Cardiac septum (tissue), 1 donor: ENCODE measurements at regions not wholly inside any gene's neighbourhood (a gene's known extent, or its start where the extent isn't known, plus 50 kb on each side); places are given as distances from the start of the nearest gene placed in this dataset.
"Not testable (repeated sequence)": the region's sequence is repeated elsewhere in the genome, so short reads cannot be mapped to it uniquely, and the experiment has no call there.

ENCODE experiments used
- DNase-seq: peaks from one replicate; pipeline ENCODE4 v3.0.0-alpha.2; 2020; ENCODE audit warnings: low spot score
- intact Hi-C: fragments of 100-400 bp; cut with DNase I; formaldehyde crosslinking; loops from one replicate; pipeline ENCODE4 v1.14.0; 2022
- donor health status: DM: no; HTN: no; CAD: no.

GRCh38 chrX:150200820-150201287 is 162.3 kb upstream of the MAMLD1 start:
- intact Hi-C loops = loop anchor here (5.0 to 10.0 kb wide), 3 partner anchors 161 to 236 kb away; partner anchors contain the start of gene MAMLD1

DNA sequence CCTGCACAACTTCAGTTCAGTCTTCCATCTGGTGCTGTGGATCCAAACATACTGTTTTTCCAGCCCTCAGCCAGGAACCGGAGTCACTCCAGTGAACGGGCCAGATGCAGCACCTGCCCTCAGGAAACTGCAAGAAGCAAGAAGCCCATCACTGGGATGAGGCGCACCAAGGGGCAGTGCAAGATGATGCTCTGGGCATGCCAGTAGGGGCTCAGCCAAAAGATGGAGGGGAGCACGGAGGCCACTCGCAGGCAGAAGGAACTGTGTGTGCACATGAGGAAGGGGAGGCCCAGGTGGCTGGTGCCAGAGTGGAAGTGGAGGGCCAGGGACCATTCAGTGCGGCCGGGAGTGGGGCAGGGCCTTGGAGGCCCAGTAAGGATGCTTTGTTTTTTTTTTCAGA is 161.7 kb upstream of the MAMLD1 start:
- intact Hi-C loops = loop anchor here (5.0 to 10.0 kb wide), 3 partner anchors 161 to 237 kb away; partner anchors contain the start of gene MAMLD1
- DNase-seq = no peak

More at GRCh38 chrX:150200820-150201287, 162.3 kb upstream of the MAMLD1 start:
- DNase-seq = no peak

DNA sequence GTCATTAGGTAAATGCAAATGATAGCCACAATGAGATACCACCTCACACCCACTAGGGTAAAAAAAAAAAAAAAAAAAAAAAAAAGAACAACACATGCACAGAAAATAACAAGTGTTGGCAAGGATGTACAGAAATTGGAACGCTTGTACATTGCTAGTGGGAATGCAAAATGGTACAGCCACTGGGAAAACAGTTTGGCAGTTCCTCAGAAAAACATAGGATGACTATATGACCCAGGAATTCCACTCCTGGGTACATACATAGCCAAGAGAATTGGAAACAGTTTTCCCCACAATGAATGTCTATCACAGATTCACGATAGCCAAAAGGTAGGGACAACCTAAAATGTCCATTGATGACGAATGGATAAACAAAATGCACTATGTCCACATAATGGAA is 161.3 kb upstream of the MAMLD1 start:
- intact Hi-C loops = loop anchor here (5.0 to 10.0 kb wide), 3 partner anchors 160 to 237 kb away; partner anchors contain the start of gene MAMLD1
- DNase-seq = no peak

DNA sequence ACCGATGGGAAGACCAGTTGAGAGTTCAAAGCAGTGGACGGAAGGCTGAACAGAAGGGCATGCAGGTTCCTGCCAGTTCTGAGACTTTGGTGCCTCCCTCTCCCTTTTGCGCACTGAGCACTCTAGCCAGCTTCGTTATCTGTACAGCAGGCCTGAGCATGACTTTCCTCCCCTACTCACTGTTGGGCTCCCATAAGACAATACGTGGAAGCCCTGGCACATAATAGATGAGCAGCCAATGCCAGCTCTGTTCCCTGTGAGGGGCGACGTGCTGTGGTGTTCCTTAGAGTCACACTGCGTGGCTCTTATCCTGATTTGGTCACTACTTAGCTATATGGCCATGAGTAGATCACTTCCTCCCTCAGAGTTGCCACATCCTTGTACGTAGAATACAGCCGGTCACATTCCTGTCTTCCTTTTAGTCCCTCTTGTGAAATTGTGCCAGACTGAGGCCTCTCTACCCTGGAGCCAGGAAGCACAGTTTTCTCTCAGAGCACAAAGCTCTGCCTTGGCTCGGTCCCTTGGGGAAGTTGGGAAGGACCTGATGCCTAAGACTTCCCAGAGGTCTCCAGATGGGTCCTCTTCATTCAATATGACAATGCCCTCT is 160.4 kb upstream of the MAMLD1 start:
- intact Hi-C loops = loop anchor here (5.0 to 10.0 kb wide), 3 partner anchors 160 to 238 kb away; partner anchors contain the start of gene MAMLD1
- DNase-seq = no peak

DNA sequence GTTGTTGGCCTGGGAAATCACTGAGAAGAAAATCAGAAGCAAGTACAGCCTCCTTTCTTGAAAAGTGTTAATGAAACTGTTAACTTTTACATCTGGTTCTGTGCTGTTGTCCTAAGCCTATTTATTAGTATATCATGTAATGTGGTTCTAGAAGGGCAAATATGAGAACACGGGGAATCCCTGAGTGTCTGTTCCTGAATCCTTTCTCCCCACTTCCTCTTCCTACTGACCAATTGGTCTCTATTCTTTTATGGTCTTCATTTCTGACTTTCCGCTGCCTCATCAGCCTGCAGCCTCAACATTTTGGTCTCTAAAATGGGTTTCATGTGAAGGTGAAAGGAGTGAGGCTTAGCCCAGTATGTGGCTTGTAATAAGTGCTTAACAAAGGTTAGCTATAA is 159.9 kb upstream of the MAMLD1 start:
- intact Hi-C loops = loop anchor here (5.0 to 10.0 kb wide), 3 partner anchors 159 to 238 kb away; partner anchors contain the start of gene MAMLD1
- no peak for DNase-seq

DNA sequence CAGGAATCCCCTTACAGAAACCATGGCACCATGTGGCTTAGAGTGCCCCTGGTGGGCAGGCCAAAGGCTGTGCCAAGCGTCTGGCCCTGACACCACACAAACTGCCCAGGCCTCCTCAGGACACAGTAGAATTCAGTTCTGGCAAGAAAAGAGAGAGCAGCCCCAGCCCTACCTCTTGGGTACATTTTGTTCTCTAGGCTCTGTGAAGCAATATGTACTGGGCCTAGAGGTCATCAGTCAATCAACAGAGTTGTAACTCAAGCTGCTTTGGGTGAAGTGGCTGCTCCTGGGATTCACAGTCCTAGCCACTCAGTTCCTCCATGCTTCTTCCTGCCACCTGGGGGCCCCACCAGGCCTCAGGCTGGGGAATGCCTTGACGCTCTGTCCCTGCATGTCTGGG is 158.1 kb upstream of the MAMLD1 start:
- DNase-seq = no peak
- intact Hi-C loops = loop anchor here (10.0 kb wide), 2 partner anchors 210 to 240 kb away; no protein-coding TSS in a partner anchor

GRCh38 chrX:150207733-150208132 is 155.4 kb upstream of the MAMLD1 start:
- intact Hi-C loops = loop anchor here (10.0 kb wide), 2 partner anchors 213 to 243 kb away; no protein-coding TSS in a partner anchor

GRCh38 chrX:150211988-150212387 is 151.1 kb upstream of the MAMLD1 start:
- DNase-seq = no peak
- intact Hi-C loops = no loop called here

More at GRCh38 chrX:150207733-150208132, 155.4 kb upstream of the MAMLD1 start:
- DNase-seq = no peak

- intact Hi-C loops = no loop called here
- DNase-seq = no peak
Measured at GRCh38 chrX:150212672-150213480, 150.2 kb upstream of the MAMLD1 start.

DNA sequence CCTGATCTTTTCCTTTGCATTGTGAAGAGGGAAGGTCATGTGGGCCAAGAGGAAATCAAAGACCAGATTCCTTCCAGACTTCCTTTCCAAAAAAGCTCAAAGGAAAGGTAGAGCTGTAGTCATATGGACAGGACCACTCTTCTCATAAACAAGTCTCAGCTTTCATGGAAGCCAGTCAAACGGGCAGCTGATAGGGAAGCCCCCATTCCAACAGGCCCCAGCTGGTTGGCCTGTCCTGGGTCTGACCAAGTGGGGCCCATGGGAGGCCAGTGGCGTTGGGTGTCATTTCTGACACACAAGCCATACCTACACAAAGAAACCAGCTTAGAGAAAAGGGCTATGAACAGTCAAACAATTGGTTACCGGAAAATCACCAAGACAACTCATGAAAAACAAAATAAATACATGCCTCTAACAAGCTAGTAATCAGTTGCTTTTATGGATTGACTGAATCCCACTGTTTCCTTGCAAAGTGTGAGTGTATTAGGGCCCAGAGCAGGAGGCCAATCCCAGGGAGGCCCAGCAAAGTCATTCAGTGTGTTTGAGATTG is 149.6 kb upstream of the MAMLD1 start:
- intact Hi-C loops = no loop called here

GRCh38 chrX:150216000-150216399 is 147.1 kb upstream of the MAMLD1 start:
- intact Hi-C loops = not testable (repeated sequence)

More for the DNA sequence above, 149.6 kb upstream of the MAMLD1 start:
- no peak for DNase-seq

GRCh38 chrX:150216716-150217115 is 146.4 kb upstream of the MAMLD1 start:
- intact Hi-C loops = no loop called here
- DNase-seq = no peak

More at GRCh38 chrX:150216000-150216399, 147.1 kb upstream of the MAMLD1 start:
- not testable (repeated sequence) for DNase-seq

- intact Hi-C loops = no loop called here
- no peak for DNase-seq
Measured at GRCh38 chrX:150217609-150218008, 145.5 kb upstream of the MAMLD1 start.

DNA sequence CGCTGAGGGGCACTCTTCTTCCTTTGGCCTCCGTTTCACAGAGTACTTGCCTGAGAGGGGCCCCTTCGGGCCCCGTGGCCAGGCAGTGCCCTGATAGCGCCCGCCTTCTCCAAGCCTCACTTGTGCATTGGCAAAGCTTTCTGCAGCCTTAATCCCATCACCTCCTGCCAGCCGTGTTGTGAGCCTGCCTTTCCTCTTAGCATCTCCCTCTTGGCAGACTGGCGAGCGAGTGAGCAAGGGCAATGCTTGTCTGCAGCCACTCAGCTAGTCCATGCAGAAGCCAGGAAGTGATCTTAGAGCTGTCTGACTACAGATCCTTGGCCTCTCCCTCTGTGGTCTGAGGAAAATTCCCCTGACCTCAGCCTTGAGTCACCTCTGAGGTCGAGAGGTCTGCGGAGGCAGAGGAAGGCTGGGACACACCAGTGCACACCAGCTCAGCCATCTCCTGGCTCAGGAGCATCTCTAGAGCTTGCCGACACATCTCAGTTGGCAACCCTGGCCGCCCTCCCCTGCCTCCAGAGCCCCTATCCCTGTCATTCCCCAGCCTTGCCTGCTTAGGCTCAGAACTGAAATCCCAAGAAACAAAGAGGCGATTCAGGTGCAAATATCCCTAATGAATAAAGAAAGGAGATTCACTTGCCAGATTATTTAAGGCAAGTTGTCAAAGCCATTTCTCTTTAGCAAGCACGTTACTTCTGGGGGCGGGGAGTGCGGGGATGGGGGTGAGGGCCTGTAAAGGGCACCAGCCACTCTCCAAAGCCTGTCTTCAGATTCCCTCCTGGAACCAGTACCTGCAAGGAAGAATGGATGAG is 143.5 kb upstream of the MAMLD1 start:
- no peak for DNase-seq
- intact Hi-C loops = no loop called here

- intact Hi-C loops = no loop called here
- DNase-seq = no peak
Measured at GRCh38 chrX:150223176-150224015, 139.7 kb upstream of the MAMLD1 start.

DNA sequence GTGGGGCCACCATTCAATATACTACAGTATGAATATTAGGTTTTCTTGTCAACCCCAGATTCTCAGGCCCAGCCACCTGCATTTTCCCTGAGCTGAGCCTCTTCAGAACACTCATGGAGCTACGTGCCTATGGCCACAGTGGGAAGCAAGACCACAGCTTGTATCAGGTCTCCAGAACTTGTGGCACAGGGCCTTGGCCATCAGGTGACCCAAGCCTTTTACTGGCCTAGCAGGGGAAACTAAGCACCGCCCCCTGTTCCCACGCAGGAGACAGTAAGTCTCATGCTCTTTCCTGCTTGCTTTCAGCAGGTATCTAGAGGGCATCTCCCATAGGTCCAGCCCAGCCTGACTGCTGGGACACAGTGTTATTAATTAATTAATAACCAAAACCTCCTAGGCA is 138.4 kb upstream of the MAMLD1 start:
- DNase-seq = no peak
- intact Hi-C loops = no loop called here

DNA sequence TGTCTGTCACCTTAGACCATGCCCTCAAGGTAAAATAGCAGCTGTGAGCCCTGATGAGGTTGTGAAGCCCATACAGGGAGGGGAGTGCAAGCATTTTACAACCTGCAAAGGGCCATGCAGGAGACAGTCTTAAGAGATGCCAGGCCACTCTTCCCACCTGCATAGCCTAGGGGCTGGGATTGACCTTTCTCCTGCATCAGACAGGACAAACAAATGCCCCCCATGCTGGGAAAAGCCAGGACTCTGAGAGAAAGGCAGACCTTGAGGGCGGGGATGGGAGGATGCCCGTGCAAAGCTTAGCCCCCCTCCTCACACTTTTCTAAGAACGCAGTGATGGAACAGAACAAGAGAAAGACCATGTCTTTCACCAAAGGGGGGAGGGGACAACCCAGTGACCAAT is 137.9 kb upstream of the MAMLD1 start:
- intact Hi-C loops = no loop called here
- DNase-seq = no peak

GRCh38 chrX:150225756-150226155 is 137.4 kb upstream of the MAMLD1 start:
- intact Hi-C loops = no loop called here
- no peak for DNase-seq
